Adrenal gland (tissue), 5 donors: ENCODE measurements at regions not wholly inside any gene's neighbourhood (a gene's known extent, or its start where the extent isn't known, plus 50 kb on each side); places are given as distances from the start of the nearest gene placed in this dataset.

Source experiments
- POLR2A ChIP-seq, 2 donors: fragments of 450-650 bp; IDR thresholded peaks; one replicate each; pipeline ENCODE4 v1.6.1; 2017; ENCODE audit warnings: antibody characterized with exemption in 2 of 2, mild to moderate bottlenecking in 2 of 2, moderate library complexity in 1 of 2
- TF ChIP-seq, protein P1 (sequence below), 6 experiments: fragments of 450-650 bp in 4 of 6; fragments of 200-600 bp in 2 of 6; sonication (generic) in 1 of 6; IDR thresholded peaks; 1 replicate in 5 of 6; 2 replicates in 1 of 6; pipeline versions ENCODE4 v1.5.1 to v1.8.0; 2016 to 2021; ENCODE audit warnings: antibody characterized with exemption in 6 of 6, mild to moderate bottlenecking in 2 of 6, moderate library complexity in 1 of 6
- donor health status: DM: no; HTN: no; CAD: no.

DNA sequence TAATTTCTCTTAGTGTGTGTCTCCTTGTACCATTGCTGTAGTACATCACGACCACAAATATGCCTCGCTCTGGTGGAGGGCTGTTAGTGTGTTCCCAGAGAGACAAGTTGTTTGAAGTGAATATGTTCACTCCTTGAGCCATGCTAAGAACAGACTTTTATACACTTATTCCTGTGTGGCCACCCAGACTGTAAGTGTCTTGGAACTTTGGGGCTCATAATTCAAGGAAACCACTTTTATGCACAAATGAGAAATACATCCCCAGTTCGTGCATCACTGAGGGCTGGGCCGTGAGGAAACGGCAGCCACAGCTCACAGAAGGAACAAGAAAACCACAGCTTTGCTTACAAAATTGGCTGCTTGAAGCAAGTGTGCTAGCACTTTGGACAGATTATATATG is 362.2 kb upstream of the DDHD1 start:
- TF ChIP-seq, protein P1, sequence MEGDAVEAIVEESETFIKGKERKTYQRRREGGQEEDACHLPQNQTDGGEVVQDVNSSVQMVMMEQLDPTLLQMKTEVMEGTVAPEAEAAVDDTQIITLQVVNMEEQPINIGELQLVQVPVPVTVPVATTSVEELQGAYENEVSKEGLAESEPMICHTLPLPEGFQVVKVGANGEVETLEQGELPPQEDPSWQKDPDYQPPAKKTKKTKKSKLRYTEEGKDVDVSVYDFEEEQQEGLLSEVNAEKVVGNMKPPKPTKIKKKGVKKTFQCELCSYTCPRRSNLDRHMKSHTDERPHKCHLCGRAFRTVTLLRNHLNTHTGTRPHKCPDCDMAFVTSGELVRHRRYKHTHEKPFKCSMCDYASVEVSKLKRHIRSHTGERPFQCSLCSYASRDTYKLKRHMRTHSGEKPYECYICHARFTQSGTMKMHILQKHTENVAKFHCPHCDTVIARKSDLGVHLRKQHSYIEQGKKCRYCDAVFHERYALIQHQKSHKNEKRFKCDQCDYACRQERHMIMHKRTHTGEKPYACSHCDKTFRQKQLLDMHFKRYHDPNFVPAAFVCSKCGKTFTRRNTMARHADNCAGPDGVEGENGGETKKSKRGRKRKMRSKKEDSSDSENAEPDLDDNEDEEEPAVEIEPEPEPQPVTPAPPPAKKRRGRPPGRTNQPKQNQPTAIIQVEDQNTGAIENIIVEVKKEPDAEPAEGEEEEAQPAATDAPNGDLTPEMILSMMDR (IDR thresholded peaks at IDR 0.05), result no peak
- TF ChIP-seq POLR2A (IDR thresholded peaks at IDR 0.05), result no peak
